Heart right ventricle (tissue), 16 donors: ENCODE measurements at regions not wholly inside any gene's neighbourhood (a gene's known extent, or its start where the extent isn't known, plus 50 kb on each side); places are given as distances from the start of the nearest gene placed in this dataset.

Source experiments
- ATAC-seq, 8 donors: fragments of 200-7000 bp; cut with Tn5 transposase; one replicate each; pipeline ENCODE4 v1.9.1; 2020; ENCODE audit warnings: mild to moderate bottlenecking in 8 of 8, moderate library complexity in 8 of 8, moderate number of reproducible peaks in 1 of 8
- DNase-seq, 2 donors: peaks; one replicate each; pipeline ENCODE4 v3.0.0-alpha.2; 2020
- H3K27ac ChIP-seq, 10 donors: fragments of 200-600 bp; sonication (generic) in 2 of 10; one replicate each; pipeline versions ENCODE4 v1.5.0 to v1.8.0; 2020 to 2022; ENCODE audit warnings: mild to moderate bottlenecking in 3 of 10
- H3K27me3 ChIP-seq, 7 donors: fragments of 200-600 bp; one replicate each; pipeline ENCODE4 v1.8.0; 2021 to 2022; ENCODE audit warnings: mild to moderate bottlenecking in 2 of 7
- H3K36me3 ChIP-seq, 9 donors: fragments of 200-600 bp; sonication (generic) in 1 of 9; one replicate each; pipeline versions ENCODE4 v1.5.0 to v1.8.0; 2020 to 2022; ENCODE audit warnings: mild to moderate bottlenecking in 2 of 9
- H3K4me1 ChIP-seq, 9 donors: fragments of 200-600 bp; sonication (generic) in 1 of 9; one replicate each; pipeline versions ENCODE4 v1.5.0 to v1.8.0; 2020 to 2022; ENCODE audit warnings: mild to moderate bottlenecking in 4 of 9
- H3K4me3 ChIP-seq, 10 donors: fragments of 200-600 bp; sonication (generic) in 2 of 10; one replicate each; pipeline versions ENCODE4 v1.5.0 to v1.8.0; 2020 to 2022; ENCODE audit warnings: mild to moderate bottlenecking in 7 of 10, moderate library complexity in 2 of 10
- H3K9me3 ChIP-seq, 11 donors: fragments of 200-600 bp in 10 of 11; sonication (generic) in 2 of 11; one replicate each; pipeline versions ENCODE4 v1.5.0 to v1.8.0; 2013 to 2022; ENCODE audit warnings: mild to moderate bottlenecking in 2 of 11, control low read depth in 1 of 11, moderate library complexity in 1 of 11
- CTCF ChIP-seq, 9 donors: fragments of 200-600 bp; sonication (generic) in 2 of 9; IDR thresholded peaks; one replicate each; pipeline versions ENCODE4 v1.5.0 to v1.8.0; 2021 to 2022; ENCODE audit warnings: antibody characterized with exemption in 9 of 9, mild to moderate bottlenecking in 5 of 9, moderate library complexity in 1 of 9
- WGBS, 2 donors: extraction: QIAGEN DNeasy Blood & Tissue Kit; methylation state at CpG; one replicate each; pipeline ENCODE4 v1.1.7; 2013; ENCODE audit warnings: inconsistent platforms in 1 of 2; 5-methylcytosine and 5-hydroxymethylcytosine counted together
- intact Hi-C, 10 donors: fragments of 100-400 bp; cut with DNase I; formaldehyde crosslinking; loops; one replicate each; pipeline versions ENCODE4 v1.11.1 to v1.14.2; 2022
- donor health status: Arrhythmogenic right ventricular cardiomyopathy.
- donor health status: ischemic (EF 13 %, LVEDD 7.1; RV severe dilation, severe dysfunction).
- donor health status: healthy with polysubstance abuse.
- donor health status: DM: no; HTN: yes; CAD: no.
- donor health status: DM: no; HTN: no; CAD: no.
- donor health status: ischemic (EF 25% LVEDD 6.9; RV normal size, moderate dysfunction).
- donor health status: ischemic (EF 25% LVEDD 5.7; RV mildly dilated, moderate dysfunction).
- donor health status: healthy.
- donor health status: DM: yes; HTN: yes; CAD: no.
- donor health status: Ischemic cardiomyopathy.
- donor health status: ischemic (EF 35%, LVEDD 5.7; RV mildly dilated, moderate dysfunction).
- donor health status: nonischemic (EF 11% LVEDD 7.7; RV severe dilation, severe dysfunction).
- donor health status: DM: yes; HTN: yes; CAD: no.
- donor health status: PGD.
- donor health status: ischemic (EF 29% LVEDD 5.4; RV normal size, mild dysfunction).
- donor health status: nonischemic (EF 23%, LVEDD 6.1; RV moderate dilation, normal function).

GRCh38 chr10:18960466-18961079, 88.0 kb upstream of the MALRD1 start:
- ATAC-seq = no peak
- Histone ChIP-seq H3K27me3 (no peaks in the 10 kb centered on the region), H3K4me1 (no peaks in the 10 kb centered on the region), H3K9me3 (peaks cover 0 to 8% (median 0%) of the 10 kb centered on the region in 11 donors), H3K4me3 (no peak overlapping the region), H3K36me3 (no peaks in the 10 kb centered on the region), H3K27ac (no peak overlapping the region)
- no peak for DNase-seq
- TF ChIP-seq CTCF (IDR thresholded peaks at IDR 0.05) = no peak
- WGBS, 2 donors = 91 to 92% methylated on average over 11 of the region's 11 CpGs
- intact Hi-C loops = no loop called here

- no peak for TF ChIP-seq CTCF (IDR thresholded peaks at IDR 0.05)
- Histone ChIP-seq H3K9me3 (peaks cover 0 to 34% (median 0%) of the 10 kb centered on the region in 11 donors), H3K4me1 (no peaks in the 10 kb centered on the region), H3K27me3 (no peaks in the 10 kb centered on the region), H3K4me3 (no peak overlapping the region), H3K27ac (no peak overlapping the region), H3K36me3 (no peaks in the 10 kb centered on the region)
- WGBS, 2 donors = 94 to 98% methylated on average over 1 of the region's 1 CpG
- intact Hi-C loops = no loop called here
- ATAC-seq (no peak), DNase-seq (no peak)
Measured at GRCh38 chr10:18968159-18968558, 80.4 kb upstream of the MALRD1 start.

- Histone ChIP-seq H3K27me3 (no peaks in the 10 kb centered on the region), H3K9me3 (peaks cover 0 to 20% (median 0%) of the 10 kb centered on the region in 11 donors), H3K4me3 (no peak overlapping the region), H3K4me1 (no peaks in the 10 kb centered on the region), H3K36me3 (no peaks in the 10 kb centered on the region), H3K27ac (no peak overlapping the region)
- DNase-seq = no peak
- intact Hi-C loops = no loop called here
- no peak for TF ChIP-seq CTCF (IDR thresholded peaks at IDR 0.05)
- no peak for ATAC-seq
- whole genome bisulfite sequencing, 2 donors = 75 to 80% methylated on average over 4 of the region's 4 CpGs
Measured at GRCh38 chr10:18976696-18977251, 71.8 kb upstream of the MALRD1 start.

- no peak for TF ChIP-seq CTCF (IDR thresholded peaks at IDR 0.05)
- H3K27me3 ChIP-seq = no peaks in the 10 kb centered on the region
- ATAC-seq (no peak), DNase-seq (no peak)
- intact Hi-C loops = no loop called here
- H3K4me1 ChIP-seq = no peaks in the 10 kb centered on the region
- no peaks in the 10 kb centered on the region for H3K36me3 ChIP-seq
- H3K9me3 ChIP-seq = no peaks in the 10 kb centered on the region
- 46 to 54% methylated on average over 4 of the region's 4 CpGs for WGBS, 2 donors
- H3K4me3 ChIP-seq = no peak overlapping the region
- H3K27ac ChIP-seq = no peak overlapping the region
Measured at GRCh38 chr10:18980089-18980629, 68.4 kb upstream of the MALRD1 start.
